ENCODE measurements at regions not wholly inside any gene's neighbourhood (a gene's known extent, or its start where the extent isn't known, plus 50 kb on each side); places are given as distances from the start of the nearest gene placed in this dataset.

DNA sequence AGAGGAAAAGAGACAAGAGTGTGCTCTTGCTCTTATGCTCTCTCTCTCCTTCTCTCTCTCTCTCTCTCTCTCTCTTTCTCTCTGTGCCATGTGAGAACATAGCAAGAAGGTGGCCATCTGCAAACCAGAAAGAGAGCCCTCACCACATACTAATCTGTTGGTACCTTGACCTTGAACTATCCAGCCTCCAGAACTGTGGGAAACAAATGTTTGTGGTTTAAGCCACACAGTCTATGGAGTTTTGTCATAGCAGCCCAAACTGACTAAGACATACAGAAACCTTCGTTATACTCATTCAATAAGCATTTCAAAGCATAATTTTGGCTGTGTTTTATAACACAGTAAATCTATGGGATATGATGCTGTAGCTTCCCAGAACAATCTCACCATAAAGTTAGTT is 56.4 kb upstream of the PLPP4 start (continued):
- TF ChIP-seq PPARD (CRISPR knock-in tag; IDR thresholded peaks at IDR 0.05) (no peak), ZFP36 (IDR thresholded peaks at IDR 0.05; ENCODE audit: low read depth, low read length, partially characterized antibody) (no peak), POLR2G (IDR thresholded peaks at IDR 0.05; ENCODE audit: low read depth, low read length) (no peak), NFXL1 (CRISPR knock-in tag; IDR thresholded peaks at IDR 0.05) (no peak)

DNA sequence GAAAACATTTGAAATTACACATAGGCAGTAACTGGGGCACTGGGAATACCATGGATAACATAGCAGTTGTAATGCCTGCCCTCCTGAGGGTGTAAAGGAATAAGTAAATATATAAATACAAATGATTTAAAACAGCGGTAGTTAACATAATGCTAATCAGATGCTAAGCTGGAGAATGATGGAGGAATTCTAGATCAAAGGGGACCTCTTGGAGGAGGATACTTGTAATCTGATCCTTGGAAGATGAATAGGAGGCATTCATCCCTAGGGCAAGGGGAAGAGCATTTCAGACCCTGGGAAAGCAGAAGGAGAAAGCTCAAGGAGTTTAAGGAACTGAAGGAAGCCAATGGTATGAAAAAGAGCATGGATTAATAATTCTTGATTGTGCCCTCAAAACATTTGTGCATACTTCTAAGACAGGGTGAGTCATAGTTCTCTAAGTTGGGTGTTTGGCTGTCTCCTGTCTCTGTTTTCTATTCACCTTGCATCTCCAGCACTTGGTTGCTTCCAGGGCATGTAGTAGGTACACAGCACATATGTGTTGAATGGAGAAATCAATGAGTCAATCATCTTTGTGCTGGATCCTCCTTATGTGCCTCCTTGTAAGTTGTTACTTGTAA is 54.8 kb upstream of the PLPP4 start:
- Histone ChIP-seq H3K9ac (ENCODE audit: insufficient read depth in 1 of 2, low read depth in 2 of 2, low read length in 2 of 2) (no peak overlapping the region), H3K4me3 (no peak overlapping the region), H4K20me1 (replicated peaks; ENCODE audit: control insufficient read depth, insufficient read depth, low read length) (no peaks in the 10 kb centered on the region), H3K9me3 (replicated peaks; ENCODE audit: control insufficient read depth, insufficient read depth, low read depth, low read length) (no peaks in the 10 kb centered on the region), H3K4me1 (replicated peaks in 1 of 2; ENCODE audit: control insufficient read depth in 2 of 2, insufficient read depth in 2 of 2, low read length in 2 of 2) (no peaks in the 10 kb centered on the region), H3K79me2 (ENCODE audit: control insufficient read depth, insufficient read depth, low read length) (no peaks in the 10 kb centered on the region), H3K27ac (ENCODE audit: extremely low read depth, low read depth, low read length) (no peak overlapping the region), H3K4me2 (ENCODE audit: insufficient read depth, low read length) (no peak overlapping the region), H3K9me1 (ENCODE audit: control insufficient read depth, insufficient read depth, low read length) (no peaks in the 10 kb centered on the region), H3K36me3 (ENCODE audit: control insufficient read depth, insufficient read depth, low read length) (no peaks in the 10 kb centered on the region), H3K27me3 (ENCODE audit: control insufficient read depth in 2 of 2, insufficient read depth in 2 of 2, low read length in 2 of 2) (no peaks in the 10 kb centered on the region), H2AFZ (ENCODE audit: low read depth, low read length) (no peak overlapping the region)
- no peak for DNase-seq (ENCODE audit: extremely low read depth in 1 of 4, low spot score in 3 of 4)
- ChIA-PET CTCF (ENCODE audit: low intra/inter-chr PET ratio) (no interaction called here), POLR2A (no interaction called here)
- BruUV-seq (replicated peaks), result no TSS peak
- ATAC-seq, result no peak
- in situ Hi-C loops (cut with MboI) (no loop called here), intact Hi-C loops (cut with micrococcal nuclease) (no loop called here)
- no peak for FAIRE-seq
- WGBS (ENCODE audit: insufficient coverage, low coverage, missing lambda C conversion rate), result 0% methylated on average over 1 of the region's 1 CpG
- no peak for TF ChIP-seq SMARCC2 (IDR thresholded peaks at IDR 0.05; ENCODE audit: low read depth)
- no peak for TF ChIP-seq ILK (tag; IDR thresholded peaks at IDR 0.05; ENCODE audit: borderline replicate concordance, low read depth)
- TF ChIP-seq CREB1 (IDR thresholded peaks at IDR 0.05), result no peak
- TF ChIP-seq CREB1 (CRISPR knock-in tag; IDR thresholded peaks at IDR 0.05), result no peak
- TF ChIP-seq ZNF717 (CRISPR knock-in tag; IDR thresholded peaks at IDR 0.05), result no peak
